Retina (tissue), 1 donor: ENCODE measurements at regions not wholly inside any gene's neighbourhood (a gene's known extent, or its start where the extent isn't known, plus 50 kb on each side); places are given as distances from the start of the nearest gene placed in this dataset.
A peak's percentile ranks its signal among the peaks of the same experiment; 100 is the strongest.

ENCODE experiments used
- DNase-seq: peaks from one replicate; pipeline ENCODE4 v3.0.0-alpha.2; 2016

DNA sequence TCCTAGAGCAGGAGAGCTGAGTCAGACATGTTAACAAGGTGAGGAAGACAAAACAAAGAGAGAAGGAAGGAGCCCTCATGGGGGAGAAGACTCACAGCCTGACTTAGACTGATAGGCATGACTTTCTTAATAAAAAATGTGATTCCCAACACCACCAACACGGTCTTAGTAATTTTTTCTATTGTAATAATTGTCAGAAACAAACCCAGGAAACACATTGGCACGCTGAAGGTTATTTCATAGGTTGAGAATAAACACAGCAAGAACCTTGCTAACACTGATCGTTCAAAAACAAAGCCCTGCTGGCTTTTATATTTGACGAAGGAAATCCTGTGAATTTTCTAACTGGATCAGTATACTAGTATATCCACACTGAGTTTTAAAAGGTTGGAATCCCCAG, 286.8 kb downstream of the HACE1 start:
- DNase-seq, result no peak

GRCh38 chr6:104566411-104566810, 293.3 kb downstream of the HACE1 start:
- no peak for DNase-seq

GRCh38 chr6:104563306-104563705, 296.4 kb downstream of the HACE1 start:
- no peak for DNase-seq

GRCh38 chr6:104559435-104560202, 300.1 kb downstream of the HACE1 start:
- DNase-seq, result no peak

DNA sequence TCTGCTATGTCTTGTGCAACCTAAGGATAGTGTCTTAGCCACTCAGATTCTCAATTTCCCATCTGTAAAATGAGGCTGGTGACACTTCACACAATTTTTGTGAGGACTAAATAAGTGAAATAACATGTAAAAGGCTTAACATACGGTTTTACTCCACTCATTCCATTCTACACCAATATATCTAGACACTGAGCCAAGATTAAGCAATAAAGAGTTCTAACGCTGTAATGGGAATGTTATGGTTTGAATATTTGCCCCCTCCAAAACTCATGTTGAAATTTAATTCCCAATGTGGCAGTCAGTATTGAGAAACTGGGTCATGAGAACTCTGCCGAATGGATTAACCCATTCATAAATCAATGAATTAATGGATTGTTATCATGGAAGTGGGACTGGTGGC, 301.0 kb downstream of the HACE1 start:
- no peak for DNase-seq

DNA sequence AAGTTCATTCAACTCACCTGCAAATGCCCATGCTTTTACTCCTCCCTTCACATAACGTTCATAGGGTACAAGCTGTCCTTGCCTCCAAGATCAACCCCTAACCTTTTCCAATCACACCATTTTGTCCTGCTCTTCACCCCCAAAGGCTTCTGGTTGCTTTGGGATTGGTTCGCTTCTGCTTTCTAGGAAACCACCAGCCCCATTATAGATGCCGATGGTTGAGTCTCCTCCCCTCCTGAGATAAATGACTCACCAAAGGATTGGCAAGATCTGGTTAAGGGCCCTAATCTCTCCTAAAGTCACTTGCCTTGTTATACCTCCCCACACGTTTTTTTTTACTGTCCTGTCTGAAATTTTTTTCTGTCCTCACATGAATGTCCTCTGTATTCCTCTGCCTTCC, 311.4 kb downstream of the HACE1 start:
- DNase-seq, result no peak

GRCh38 chr6:104541411-104541810, 318.3 kb downstream of the HACE1 start:
- no peak for DNase-seq

GRCh38 chr6:104540743-104541142, 319.0 kb downstream of the HACE1 start:
- no peak for DNase-seq

- no peak for DNase-seq
Observed at GRCh38 chr6:104539173-104539572, 320.5 kb downstream of the HACE1 start.

GRCh38 chr6:104537872-104538271, 321.8 kb downstream of the HACE1 start:
- no peak for DNase-seq

DNA sequence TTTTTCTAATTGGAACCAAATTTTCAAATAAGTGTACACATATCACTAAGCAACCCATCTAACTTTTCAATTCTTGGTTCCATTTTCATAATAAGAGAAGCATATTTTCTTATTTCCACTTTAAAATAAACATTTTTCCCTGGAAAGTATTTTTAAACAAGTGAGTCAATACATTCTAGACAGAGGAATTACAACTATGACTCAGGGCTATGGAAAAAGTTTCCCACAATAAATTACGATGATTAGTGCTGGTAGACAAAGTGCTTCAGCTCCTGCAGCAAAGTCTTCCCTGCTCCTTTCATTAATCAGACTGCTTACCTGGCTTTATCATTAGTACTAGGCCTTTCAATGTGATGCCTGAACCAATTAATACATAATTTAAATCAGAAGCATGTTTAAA, 322.5 kb downstream of the HACE1 start:
- DNase-seq, result no peak

DNA sequence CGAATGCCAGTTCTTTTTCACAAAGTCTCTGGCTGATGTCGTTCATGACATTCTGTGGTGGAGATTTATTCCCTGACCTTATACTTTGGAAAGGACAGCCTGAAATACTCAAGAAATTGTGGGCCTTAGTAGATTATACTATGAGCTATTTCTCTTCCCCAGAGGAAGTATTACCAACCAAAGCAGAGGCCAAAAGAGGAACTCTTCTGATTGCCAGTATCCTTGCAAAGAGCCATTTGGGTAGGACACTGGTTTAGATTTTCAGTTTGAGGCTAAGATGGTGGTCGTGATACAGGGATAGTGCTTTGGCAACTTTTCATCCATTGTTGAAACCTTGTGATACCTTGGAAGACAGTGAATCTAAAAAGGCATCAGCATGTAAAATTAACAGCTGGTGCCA, 327.3 kb downstream of the HACE1 start:
- no peak for DNase-seq

- DNase-seq, result no peak
Observed at GRCh38 chr6:104531646-104532045, 328.1 kb downstream of the HACE1 start.

DNA sequence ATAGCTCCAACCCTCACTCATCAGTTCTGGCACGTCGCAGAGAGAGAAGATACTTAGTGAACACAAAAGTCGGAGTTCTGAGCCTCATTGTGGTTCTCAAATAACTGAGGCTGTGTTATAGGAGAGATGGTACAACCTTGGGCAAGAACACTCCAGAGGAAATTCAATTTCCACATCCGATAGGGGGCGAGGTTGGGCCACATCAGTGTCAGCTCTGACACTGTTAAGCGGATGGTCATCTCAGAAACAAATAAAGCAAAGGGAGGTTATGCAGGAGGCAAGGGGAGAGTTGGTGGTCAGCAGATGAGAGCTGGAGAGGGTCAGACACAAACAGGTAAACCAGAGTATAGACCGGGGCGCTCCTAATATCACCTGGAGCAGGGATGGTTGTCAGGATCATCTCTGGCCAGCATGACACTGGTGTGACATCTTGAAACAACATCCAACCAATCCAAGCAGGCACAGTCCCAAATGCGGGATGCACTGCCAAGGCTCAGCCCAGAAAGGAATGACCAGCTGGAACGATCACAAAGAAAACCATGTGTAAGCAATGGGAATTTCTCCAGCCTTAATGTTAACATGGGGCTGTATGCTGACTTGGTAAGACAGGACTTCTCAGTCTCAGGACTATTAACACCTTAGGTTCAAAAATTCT, 331.8 kb downstream of the HACE1 start:
- DNase-seq, result no peak

DNA sequence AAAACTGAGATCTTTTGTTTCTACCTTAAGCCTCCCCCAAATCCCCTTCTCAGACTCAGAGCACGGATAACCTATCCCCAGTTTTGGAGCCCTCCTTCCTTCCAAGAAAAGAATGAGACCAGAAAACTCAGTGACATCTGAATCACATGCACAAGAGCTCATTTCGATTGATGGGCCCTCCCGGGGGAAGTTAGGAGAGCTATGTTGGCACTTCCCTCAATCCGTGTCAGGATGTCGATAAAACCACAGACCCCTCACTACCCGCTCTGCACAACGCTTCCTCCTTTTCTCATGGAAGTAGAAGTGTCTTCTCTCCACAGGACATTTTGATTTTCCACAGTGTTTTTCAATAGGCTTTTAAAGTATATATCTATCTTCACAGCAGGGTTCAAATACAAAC, 332.4 kb downstream of the HACE1 start:
- no peak for DNase-seq

DNA sequence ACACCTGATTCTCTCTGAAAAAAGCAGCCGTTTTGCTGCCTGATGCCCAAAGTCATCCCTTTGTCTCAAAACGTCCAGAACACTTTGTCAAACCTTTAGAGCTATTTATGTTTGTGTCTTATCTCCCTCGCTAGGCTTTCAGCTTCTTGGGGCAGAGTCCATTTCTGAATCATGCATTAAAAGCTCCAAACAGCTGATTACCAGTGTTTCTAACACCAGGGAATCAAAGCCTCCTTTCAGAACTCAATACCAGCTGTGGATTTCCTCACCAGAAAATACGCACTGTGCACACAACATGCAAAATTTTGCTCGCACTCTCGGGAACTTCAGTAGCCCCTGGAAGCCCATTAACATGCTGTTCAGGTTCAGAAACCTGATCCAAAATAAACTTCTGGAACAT, 333.3 kb downstream of the HACE1 start:
- DNase-seq, result no peak

DNA sequence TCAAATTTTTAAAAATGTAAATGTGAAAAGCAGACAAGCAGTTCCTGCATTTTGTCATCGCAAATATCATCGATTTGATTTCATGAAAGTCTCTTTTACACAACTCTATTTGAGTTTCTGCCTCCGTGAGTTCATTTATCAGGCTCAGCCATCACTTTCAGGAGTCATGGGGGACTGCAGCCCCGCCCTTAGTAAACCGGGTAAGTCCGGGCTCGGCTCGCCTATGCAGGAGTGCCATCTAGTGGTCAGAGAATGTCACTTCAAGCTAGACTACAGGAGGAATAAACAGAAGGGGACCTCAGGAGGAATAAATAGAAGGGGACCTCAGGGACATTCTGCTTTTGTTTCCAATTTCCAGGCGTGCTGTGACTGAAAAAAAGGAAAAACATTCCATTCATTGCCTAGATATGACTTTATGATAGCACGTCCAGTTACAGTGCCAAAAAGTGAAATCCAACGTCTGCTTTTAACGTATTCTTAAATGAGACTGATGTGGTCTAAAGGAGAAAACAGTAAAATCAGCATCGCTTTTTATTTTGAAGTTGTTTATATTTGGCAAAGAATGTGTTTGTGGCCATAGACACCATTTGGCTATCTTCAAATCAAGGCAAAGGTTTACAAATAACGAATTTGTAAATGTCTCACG, 333.9 kb downstream of the HACE1 start:
- peak; percentile 77 for DNase-seq

DNA sequence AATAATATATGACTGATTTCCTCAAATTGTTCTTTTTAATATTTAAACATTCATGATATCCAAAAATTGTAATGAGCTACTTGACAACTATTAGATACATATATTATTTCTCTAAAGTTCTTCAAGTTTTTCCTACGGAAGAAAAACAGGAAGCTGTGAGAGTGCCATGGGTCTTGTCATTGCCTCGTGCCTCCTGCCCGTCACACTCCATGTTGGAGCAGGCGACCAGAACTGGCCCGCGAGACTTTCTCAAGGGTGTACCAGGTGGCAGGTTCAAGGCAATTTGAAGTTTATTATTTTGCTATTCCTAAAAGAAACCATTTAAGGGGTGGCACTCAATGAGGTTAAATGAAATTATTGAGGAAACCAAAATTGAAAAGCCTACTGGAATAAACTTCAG, 337.2 kb downstream of the HACE1 start:
- no peak for DNase-seq

GRCh38 chr6:104521176-104521575, 338.5 kb downstream of the HACE1 start:
- peak; percentile 45 for DNase-seq

- DNase-seq, result no peak
Observed at GRCh38 chr6:104519566-104519965, 340.2 kb downstream of the HACE1 start.

GRCh38 chr6:104509355-104509754, 350.4 kb downstream of the HACE1 start:
- no peak for DNase-seq

DNA sequence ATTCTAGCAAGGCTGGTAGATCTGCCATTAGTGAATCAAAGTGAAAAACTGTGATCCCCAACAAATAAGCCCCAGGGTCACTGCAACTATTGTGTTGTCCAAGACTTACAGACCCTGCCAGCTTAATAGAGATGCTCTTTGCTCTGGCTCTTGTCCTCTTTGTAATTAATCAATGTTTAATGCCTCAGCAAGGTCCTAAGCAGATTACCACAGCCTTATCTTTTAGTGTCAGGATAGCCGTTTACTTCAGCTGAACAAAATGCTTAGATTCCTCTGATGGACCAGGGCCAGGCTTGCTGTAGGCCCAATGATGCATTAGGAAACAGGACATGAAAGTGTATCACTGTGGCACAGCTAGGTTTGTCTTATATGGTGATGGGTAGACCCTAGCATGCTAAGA, 353.3 kb downstream of the HACE1 start:
- no peak for DNase-seq

GRCh38 chr6:104505838-104506237, 353.9 kb downstream of the HACE1 start:
- DNase-seq, result no peak

- no peak for DNase-seq
Observed at GRCh38 chr6:104500265-104500664, 359.5 kb downstream of the HACE1 start.
